Panc1 (cell line): ENCODE measurements at regions not wholly inside any gene's neighbourhood (a gene's known extent, or its start where the extent isn't known, plus 50 kb on each side); places are given as distances from the start of the nearest gene placed in this dataset.

Source experiments
- ATAC-seq: fragments of 200-7000 bp; cut with Tn5 transposase; 2 replicates; pipeline ENCODE4 v1.9.1; 2020; ENCODE audit warnings: mild to moderate bottlenecking, moderate library complexity
- BruUV-seq: library from RNA; stranded (reverse); fragments of 400-500 nt; replicated peaks from 2 replicates; lab custom pipeline; 2021; lab: Mats Ljungman, UMichigan
- CTCF ChIA-PET: fragments of 300-600 bp; sonication (Branson Sonifier 250); formaldehyde crosslinking; loops from one replicate; lab custom pipeline; 2022; ENCODE audit warnings: antibody characterized with exemption; lab: Charles Lee
- POLR2A ChIA-PET: fragments of 300-600 bp; sonication (Branson Sonifier 250); formaldehyde crosslinking; loops from one replicate; lab custom pipeline; 2022; ENCODE audit warnings: antibody characterized with exemption; lab: Charles Lee
- DNase-seq: peaks from one replicate; pipeline ENCODE4 v3.0.0-alpha.2; 2010; ENCODE audit warnings: low read depth, low spot score
- H3K27ac ChIP-seq: 2 replicates; pipeline ENCODE4 v1.5.1; 2011; ENCODE audit warnings: mild to moderate bottlenecking, low read length, inconsistent platforms
- H3K27me3 ChIP-seq: fragments of 200-500 bp; sonication (Bioruptor generic); 2 replicates; pipeline ENCODE4 v1.6.0; 2014; ENCODE audit warnings: low read length, inconsistent platforms; ENCODE audit not compliant: control insufficient read depth, insufficient read depth
- H3K36me3 ChIP-seq: fragments of 200-500 bp; sonication (Bioruptor generic); 2 replicates; pipeline ENCODE4 v1.5.1; 2014; ENCODE audit warnings: inconsistent platforms, mild to moderate bottlenecking, low read length, moderate library complexity; ENCODE audit not compliant: control insufficient read depth, insufficient read depth
- H3K4me1 ChIP-seq: 2 replicates; pipeline ENCODE4 v1.5.1; 2011; ENCODE audit warnings: inconsistent platforms, mild to moderate bottlenecking, low read length, moderate library complexity; ENCODE audit not compliant: control insufficient read depth, insufficient read depth
- H3K4me3 ChIP-seq, 2 experiments: 2 replicates each; pipeline ENCODE4 v1.5.1; 2011 to 2012; ENCODE audit warnings: low read depth in 2 of 2, low read length in 2 of 2, mild to moderate bottlenecking in 2 of 2, inconsistent platforms in 1 of 2, moderate library complexity in 1 of 2
- H3K9me3 ChIP-seq: fragments of 200-500 bp; sonication (Bioruptor generic); 2 replicates; pipeline ENCODE4 v1.5.1; 2014; ENCODE audit warnings: low read depth, mild to moderate bottlenecking, inconsistent platforms, low read length, moderate library complexity; ENCODE audit not compliant: control insufficient read depth, insufficient read depth
- POLR2AphosphoS5 ChIP-seq: IDR thresholded peaks from 2 replicates; pipeline ENCODE4 v1.6.1; 2012; ENCODE audit warnings: mild to moderate bottlenecking, low read depth, low read length, moderate library complexity
- SIN3A ChIP-seq: IDR thresholded peaks from 2 replicates; pipeline ENCODE4 v1.6.1; 2012; ENCODE audit warnings: low read depth, mild to moderate bottlenecking, low read length, moderate library complexity, borderline replicate concordance; ENCODE audit not compliant: insufficient read depth
- TCF7L2 ChIP-seq: IDR thresholded peaks from 2 replicates; pipeline ENCODE4 v1.6.1; 2011; ENCODE audit warnings: mild to moderate bottlenecking, low read depth, low read length, inconsistent platforms
- in situ Hi-C: cut with HindIII; loops from 2 replicates; pipeline ENCODE4 v1.10.0; 2016; ENCODE audit warnings: low sequenced_read_pairs, low pct_unique_long_range_greater_than_20kb
- intact Hi-C: fragments of 100-400 bp; cut with micrococcal nuclease; formaldehyde crosslinking; loops from one replicate; pipeline ENCODE4 v1.10.0; 2022; ENCODE audit not compliant: unreplicated experiment
- TF ChIP-seq, protein P1 (sequence below): fragments of 450-650 bp; IDR thresholded peaks from 2 replicates; pipeline ENCODE4 v1.5.1; 2017; ENCODE audit warnings: mild to moderate bottlenecking
- TF ChIP-seq, protein P2 (sequence below), 2 experiments: IDR thresholded peaks; 2 replicates each; pipeline ENCODE4 v1.6.1; 2011 to 2012; ENCODE audit warnings: low read depth in 2 of 2, control low read depth in 1 of 2, low read length in 1 of 2, mild to moderate bottlenecking in 1 of 2, moderate library complexity in 1 of 2; ENCODE audit not compliant: insufficient read depth in 1 of 2

DNA sequence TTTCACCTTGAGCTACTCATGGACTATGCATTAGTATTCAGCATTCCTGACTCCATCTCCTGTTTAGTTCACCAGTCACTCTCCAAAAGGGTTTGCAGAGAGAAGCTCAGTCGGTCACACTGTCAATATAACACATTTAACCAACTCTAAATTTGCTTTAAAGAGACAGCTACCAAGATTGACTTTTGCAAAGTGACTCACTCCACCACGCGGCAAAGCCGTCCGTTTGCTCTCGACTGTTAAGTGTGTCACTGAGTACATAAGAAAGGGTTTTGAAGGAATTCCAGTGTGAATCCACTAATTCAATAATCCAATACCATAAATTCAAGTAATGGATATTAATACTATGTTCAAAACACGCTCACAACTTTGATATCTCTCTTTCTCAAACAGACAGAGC lies 1006.7 kb upstream of the NR2F2 start:
- H3K9me3 ChIP-seq: no peaks in the 10 kb centered on the region
- no TSS peak for BruUV-seq
- no peak overlapping the region for H3K27ac ChIP-seq
- no peak overlapping the region for H3K4me3 ChIP-seq
- no peaks in the 10 kb centered on the region for H3K36me3 ChIP-seq
- TF ChIP-seq, protein P1, sequence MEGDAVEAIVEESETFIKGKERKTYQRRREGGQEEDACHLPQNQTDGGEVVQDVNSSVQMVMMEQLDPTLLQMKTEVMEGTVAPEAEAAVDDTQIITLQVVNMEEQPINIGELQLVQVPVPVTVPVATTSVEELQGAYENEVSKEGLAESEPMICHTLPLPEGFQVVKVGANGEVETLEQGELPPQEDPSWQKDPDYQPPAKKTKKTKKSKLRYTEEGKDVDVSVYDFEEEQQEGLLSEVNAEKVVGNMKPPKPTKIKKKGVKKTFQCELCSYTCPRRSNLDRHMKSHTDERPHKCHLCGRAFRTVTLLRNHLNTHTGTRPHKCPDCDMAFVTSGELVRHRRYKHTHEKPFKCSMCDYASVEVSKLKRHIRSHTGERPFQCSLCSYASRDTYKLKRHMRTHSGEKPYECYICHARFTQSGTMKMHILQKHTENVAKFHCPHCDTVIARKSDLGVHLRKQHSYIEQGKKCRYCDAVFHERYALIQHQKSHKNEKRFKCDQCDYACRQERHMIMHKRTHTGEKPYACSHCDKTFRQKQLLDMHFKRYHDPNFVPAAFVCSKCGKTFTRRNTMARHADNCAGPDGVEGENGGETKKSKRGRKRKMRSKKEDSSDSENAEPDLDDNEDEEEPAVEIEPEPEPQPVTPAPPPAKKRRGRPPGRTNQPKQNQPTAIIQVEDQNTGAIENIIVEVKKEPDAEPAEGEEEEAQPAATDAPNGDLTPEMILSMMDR: no peak
- TF ChIP-seq SIN3A: no peak
- TF ChIP-seq, protein P2, sequence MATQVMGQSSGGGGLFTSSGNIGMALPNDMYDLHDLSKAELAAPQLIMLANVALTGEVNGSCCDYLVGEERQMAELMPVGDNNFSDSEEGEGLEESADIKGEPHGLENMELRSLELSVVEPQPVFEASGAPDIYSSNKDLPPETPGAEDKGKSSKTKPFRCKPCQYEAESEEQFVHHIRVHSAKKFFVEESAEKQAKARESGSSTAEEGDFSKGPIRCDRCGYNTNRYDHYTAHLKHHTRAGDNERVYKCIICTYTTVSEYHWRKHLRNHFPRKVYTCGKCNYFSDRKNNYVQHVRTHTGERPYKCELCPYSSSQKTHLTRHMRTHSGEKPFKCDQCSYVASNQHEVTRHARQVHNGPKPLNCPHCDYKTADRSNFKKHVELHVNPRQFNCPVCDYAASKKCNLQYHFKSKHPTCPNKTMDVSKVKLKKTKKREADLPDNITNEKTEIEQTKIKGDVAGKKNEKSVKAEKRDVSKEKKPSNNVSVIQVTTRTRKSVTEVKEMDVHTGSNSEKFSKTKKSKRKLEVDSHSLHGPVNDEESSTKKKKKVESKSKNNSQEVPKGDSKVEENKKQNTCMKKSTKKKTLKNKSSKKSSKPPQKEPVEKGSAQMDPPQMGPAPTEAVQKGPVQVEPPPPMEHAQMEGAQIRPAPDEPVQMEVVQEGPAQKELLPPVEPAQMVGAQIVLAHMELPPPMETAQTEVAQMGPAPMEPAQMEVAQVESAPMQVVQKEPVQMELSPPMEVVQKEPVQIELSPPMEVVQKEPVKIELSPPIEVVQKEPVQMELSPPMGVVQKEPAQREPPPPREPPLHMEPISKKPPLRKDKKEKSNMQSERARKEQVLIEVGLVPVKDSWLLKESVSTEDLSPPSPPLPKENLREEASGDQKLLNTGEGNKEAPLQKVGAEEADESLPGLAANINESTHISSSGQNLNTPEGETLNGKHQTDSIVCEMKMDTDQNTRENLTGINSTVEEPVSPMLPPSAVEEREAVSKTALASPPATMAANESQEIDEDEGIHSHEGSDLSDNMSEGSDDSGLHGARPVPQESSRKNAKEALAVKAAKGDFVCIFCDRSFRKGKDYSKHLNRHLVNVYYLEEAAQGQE (IDR thresholded peaks at IDR 0.05; ENCODE audit: insufficient read depth in 1 of 2, low read depth in 2 of 2, low read length in 1 of 2): no peak
- ChIA-PET POLR2A (no interaction called here), CTCF (interaction anchor here (0.6 kb wide), 1 partner anchor 316 kb away, joined by 4 read pairs; no protein-coding TSS in a partner anchor)
- in situ Hi-C loops (no loop called here), intact Hi-C loops (no loop called here)
- H3K4me1 ChIP-seq: peaks cover 9% of the 10 kb centered on the region
- H3K27me3 ChIP-seq: no peaks in the 10 kb centered on the region
- DNase-seq (peak; percentile 46), ATAC-seq (no peak)

DNA sequence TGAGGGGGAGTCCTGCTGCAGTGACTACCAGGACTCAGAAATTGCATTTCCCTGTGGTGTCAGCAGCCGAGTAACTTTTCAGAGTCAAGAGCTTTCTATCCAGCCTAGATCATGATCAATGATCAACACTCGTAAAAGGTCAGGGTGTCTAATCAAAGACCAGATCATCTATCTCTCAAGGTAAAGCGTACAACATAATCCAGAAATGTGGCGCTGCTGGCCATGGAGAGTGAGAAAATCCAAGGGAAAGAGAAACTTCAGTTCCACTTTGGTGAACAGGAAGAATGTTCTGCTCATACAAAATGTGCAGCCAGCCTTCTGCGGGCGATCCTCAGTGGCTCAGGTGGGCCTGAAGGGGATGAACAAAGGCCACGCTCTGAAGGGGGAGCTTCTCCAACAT lies 1005.8 kb upstream of the NR2F2 start:
- POLR2A ChIA-PET: interaction anchor here (0.5 kb wide), 1 partner anchor 613 kb away, joined by 3 read pairs; no protein-coding TSS in a partner anchor
- in situ Hi-C loops: no loop called here
- intact Hi-C loops: no loop called here
- DNase-seq: no peak
- Histone ChIP-seq H3K4me3 (no peak overlapping the region), H3K4me1 (peaks cover 9% of the 10 kb centered on the region), H3K36me3 (no peaks in the 10 kb centered on the region), H3K27me3 (no peaks in the 10 kb centered on the region), H3K9me3 (no peaks in the 10 kb centered on the region), H3K27ac (no peak overlapping the region)
- CTCF ChIA-PET: interaction anchor here (0.6 kb wide), 1 partner anchor 315 kb away, joined by 4 read pairs; no protein-coding TSS in a partner anchor
- BruUV-seq: no TSS peak
- no peak for ATAC-seq
- TF ChIP-seq, protein P1: no peak
- TF ChIP-seq POLR2AphosphoS5: no peak
- TF ChIP-seq, protein P2 (IDR thresholded peaks at IDR 0.05; ENCODE audit: insufficient read depth in 1 of 2, low read depth in 2 of 2, low read length in 1 of 2): no peak
- no peak for TF ChIP-seq SIN3A
- no peak for TF ChIP-seq TCF7L2
